Fibroblast of villous mesenchyme (primary cell): ENCODE measurements at regions not wholly inside any gene's neighbourhood (a gene's known extent, or its start where the extent isn't known, plus 50 kb on each side); places are given as distances from the start of the nearest gene placed in this dataset.

Experiments
- DNase-seq: peaks from one replicate; pipeline ENCODE4 v3.0.0-alpha.2; 2010; ENCODE audit warnings: low read depth
- H3K4me3 ChIP-seq: 2 replicates; pipeline ENCODE4 v1.5.1; 2011; ENCODE audit warnings: low read depth, mild to moderate bottlenecking, low read length
- CTCF ChIP-seq: IDR thresholded peaks from 2 replicates; pipeline ENCODE4 v1.5.1; 2012; ENCODE audit warnings: low read depth, mild to moderate bottlenecking, low read length; ENCODE audit not compliant: insufficient read depth

DNA sequence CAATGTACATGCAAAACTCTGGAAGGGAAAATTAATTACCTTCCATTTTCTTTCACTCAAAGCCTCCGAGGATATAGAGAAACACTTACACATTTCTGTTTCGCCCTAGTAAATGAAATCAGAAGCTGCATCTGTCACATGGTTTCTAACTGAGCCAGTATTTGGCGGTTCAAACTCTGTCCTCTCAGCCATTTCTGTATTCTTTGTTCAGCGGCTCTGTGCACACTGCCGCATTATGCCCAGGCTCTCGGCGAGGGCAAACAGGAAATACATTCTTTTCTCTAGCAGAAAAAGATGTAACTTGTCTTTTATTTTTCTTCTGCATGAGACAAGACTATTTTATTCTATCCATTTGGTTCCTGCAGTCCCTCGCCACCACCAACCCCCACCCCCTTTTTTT is 71.4 kb upstream of the GPM6B start:
- no peak for DNase-seq
- H3K4me3 ChIP-seq: no peak overlapping the region
- TF ChIP-seq CTCF: no peak

GRCh38 chrX:13885591-13885990 is 68.7 kb upstream of the GPM6B start:
- no peak overlapping the region for H3K4me3 ChIP-seq
- no peak for TF ChIP-seq CTCF
- DNase-seq: no peak

GRCh38 chrX:13876652-13877051 is 59.8 kb upstream of the GPM6B start:
- DNase-seq: no peak
- no peak overlapping the region for H3K4me3 ChIP-seq
- TF ChIP-seq CTCF: no peak

GRCh38 chrX:13875572-13875971 is 58.7 kb upstream of the GPM6B start:
- H3K4me3 ChIP-seq: no peak overlapping the region
- no peak for TF ChIP-seq CTCF
- no peak for DNase-seq

DNA sequence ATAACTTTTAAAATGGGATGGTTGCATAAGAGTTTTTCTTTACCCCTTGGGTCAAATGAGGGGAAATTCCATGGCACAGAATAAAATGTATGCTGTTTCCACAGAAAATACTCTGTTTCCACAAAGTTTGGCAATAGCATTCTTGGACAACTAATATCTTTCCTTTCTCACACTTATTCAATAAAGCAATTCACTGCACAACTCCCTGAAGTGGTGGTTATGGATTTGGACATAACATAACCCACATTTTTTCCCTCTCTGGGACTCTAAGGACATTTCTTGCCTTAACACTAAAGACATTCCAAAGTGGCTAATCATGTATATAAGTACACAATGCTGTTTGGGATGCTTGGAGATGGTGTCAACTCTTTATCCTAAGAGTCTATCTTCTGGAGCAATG is 51.7 kb upstream of the GPM6B start:
- TF ChIP-seq CTCF: no peak
- no peak overlapping the region for H3K4me3 ChIP-seq
- peak; percentile 54 for DNase-seq
